HG02623 (cell line): ENCODE measurements at regions not wholly inside any gene's neighbourhood (a gene's known extent, or its start where the extent isn't known, plus 50 kb on each side); places are given as distances from the start of the nearest gene placed in this dataset.

Experiments
- ATAC-seq: cut with Tn5 transposase; IDR thresholded peaks from one replicate; pipeline ENCODE4 v1.9.1; 2021; ENCODE audit warnings: moderate library complexity; ENCODE audit not compliant: unreplicated experiment

DNA sequence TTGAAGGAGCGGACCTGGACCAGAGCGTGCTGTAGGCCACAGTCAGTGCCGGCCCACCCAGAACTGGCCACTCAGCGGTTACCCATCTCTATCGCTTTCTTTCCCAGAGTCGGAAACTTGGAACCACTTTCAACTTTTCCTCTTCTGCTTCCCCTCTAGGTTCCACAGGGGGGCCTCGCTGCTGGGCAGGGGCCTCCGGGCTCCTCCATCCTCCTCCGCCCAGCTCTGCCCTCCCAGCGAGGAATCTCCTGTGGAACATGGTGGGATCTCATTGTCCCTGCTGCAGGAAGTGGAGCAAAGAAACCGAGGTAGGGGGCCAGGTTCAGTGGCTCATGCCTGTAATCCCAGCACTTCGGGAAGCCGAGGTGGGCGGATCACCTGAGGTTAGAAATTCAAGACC lies 139.2 kb downstream of the ETS2 start:
- no peak for ATAC-seq

DNA sequence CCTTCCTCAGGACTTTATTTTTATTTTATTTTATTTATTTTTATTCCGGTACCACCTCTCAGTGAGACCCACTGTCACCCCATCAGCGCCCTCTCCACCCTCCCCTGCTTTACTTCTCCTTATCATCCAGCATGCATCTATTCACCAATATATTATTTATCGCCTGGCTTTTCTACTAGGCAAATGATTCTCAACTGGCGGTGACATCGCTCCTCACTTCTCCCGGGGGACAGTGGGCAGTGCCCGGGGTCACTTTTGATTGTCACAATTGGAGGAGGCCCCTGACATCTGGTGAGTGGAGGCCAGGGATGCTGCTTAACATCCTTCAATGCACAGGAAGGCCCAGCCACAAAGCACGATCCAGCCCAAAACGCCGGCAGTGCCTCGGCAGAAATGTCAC lies 138.7 kb downstream of the ETS2 start:
- ATAC-seq: no peak

DNA sequence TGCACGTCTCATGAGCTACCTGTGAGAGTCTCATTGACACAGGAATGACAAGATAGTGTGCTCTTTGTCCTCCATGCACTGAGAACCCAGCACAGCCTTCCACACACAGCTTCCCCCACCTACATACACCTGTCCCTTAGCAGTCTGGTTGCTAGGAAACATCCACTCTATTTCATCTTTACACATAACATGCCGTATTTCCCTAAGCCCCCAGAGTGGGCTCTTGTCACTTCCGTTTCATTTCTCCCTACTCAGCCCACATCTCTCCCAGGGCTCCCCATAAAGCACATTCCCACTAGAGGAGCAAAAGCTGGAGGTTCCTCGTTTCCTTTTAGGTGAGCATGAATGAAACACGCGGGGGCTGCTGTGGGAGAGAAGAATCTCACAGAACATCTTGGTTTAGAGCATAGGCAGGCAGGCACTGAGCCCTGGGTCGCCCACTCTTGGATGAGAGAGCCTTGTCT lies 137.1 kb downstream of the ETS2 start:
- ATAC-seq: no peak

DNA sequence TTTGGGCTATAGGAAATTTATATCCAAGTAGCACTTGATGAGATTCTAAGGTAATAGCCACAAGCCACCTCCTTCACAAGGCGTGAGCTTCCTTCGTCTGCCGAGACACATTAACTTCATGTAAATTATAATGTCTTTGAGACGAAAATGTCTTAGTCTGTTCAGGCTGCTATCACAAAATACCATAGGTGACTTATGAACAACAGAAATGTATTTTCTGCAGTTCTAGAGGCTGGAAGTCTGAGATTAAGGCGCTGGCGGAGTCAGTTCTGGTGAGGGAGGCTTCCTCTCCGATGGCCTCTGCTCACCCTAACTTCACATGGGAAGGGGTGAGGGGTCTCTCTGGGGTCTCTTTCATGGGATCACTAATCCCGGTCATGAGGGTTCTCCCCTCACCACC lies 133.0 kb downstream of the ETS2 start:
- no peak for ATAC-seq

DNA sequence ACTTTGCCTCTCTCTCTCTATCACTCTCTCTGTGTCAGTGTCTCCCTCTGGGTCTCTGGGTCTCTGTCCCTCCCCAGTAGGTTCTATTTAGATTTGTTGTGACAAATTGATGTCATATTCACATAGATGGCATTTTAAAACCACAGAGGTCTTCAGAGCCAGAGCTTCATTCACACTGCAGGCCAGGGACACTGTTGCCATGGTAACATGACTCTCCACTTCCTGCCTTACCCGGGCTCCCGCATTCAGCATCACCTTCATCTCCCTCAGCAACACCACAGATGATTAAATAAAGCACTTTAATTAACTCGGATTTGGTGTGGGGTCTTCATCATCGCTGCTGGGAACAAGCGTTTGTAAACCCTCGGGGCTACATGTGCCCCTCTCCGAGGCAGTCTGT lies 132.6 kb downstream of the ETS2 start:
- ATAC-seq: no peak

DNA sequence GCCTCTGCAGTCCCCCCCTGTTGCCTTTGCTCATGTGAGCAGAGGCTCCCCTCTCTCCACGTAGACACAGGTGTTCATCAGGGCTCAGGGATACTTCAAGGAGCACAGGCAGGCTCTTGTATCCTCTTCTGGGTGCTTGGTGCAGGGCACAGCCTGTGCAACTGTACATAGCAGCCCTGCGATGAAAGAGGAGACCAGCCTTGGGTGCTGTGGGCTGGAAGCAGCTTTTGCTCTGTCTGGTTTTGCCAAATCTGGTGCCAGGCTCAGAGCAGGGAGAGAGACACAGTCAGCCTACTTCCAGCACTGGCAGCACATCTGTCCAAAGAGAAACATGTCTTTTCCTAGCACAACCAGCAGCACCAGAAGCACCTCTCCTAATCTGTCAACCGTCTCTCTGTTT lies 132.1 kb downstream of the ETS2 start:
- no peak for ATAC-seq

DNA sequence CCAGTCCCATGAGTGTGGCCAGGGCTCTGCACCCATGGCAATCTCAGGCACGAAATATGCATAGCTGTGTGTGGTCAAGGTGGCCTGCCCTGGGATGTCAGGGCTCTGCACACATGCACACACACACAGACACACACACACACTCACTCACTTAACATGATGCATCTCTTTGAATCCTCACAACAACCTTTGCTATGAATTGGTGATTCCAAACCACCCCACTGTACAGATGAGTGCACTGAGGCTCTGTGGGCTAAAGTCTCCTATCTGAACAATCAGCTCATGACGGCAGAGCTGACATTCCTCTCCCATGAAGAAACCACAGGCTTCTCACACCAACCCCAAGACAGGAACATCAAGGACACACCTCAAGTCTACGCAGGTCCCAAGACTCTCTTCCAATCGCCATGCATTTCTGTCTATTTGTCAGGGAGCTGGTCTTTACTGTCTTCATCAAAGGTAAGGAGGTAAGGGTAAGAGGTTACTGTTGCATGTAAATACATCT lies 131.6 kb downstream of the ETS2 start:
- ATAC-seq: no peak

DNA sequence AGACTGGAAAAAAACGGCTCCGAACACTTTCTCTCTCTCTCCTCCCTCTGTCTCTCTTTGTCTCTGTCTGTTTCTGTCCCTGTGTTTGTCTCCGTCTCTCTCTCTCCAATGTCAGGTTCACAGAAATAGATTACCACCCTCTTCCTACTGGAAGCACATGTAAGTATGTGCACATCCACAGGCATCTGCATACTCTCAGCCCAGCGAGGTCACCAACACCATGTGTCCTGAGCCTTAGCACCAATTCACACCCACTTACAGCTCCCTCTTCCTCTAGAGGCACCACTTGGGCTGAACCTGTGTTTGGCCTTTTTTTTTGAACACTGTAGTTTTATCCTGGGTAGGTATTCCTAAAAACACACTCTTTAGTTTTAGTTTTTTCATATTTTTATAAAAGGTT lies 130.5 kb downstream of the ETS2 start:
- no peak for ATAC-seq

DNA sequence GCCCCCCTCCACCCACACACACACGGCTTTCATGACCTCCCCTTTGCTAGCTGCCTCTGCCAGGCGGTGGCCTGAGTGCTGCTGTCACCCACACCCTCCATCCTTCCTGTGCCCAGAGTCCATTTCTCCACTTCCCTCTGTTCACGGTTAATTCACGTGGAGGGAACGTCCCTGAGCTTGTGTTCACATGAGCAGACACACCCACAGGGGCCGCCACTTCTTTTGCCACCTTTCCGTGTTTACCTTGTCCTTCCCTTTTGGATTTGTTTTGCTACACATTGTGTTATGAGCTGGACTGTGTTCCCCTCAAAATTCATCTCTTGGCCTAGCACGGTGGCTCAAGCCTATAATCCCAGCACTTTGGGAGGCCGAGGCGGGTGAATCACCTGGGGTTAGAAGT lies 128.0 kb downstream of the ETS2 start:
- no peak for ATAC-seq

DNA sequence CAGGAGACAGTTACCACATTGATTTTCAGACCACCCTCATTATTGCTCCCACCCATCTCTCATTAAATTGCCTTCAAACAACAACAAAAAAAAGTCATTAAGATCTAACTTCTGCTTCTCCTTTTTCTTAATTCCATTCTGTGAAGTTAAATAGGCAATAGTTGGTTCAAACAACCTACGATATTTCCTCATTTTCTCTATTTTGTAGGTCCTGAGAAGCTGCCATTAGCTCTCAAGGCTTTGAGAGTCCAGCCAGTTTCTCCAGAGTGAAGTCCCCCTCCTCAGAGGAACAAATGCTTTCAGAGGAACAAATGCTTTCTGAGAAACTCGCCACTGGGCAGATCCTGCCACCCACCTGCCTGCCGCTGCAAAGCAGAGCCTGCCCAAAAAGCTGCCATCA lies 125.6 kb downstream of the ETS2 start:
- ATAC-seq: no peak

DNA sequence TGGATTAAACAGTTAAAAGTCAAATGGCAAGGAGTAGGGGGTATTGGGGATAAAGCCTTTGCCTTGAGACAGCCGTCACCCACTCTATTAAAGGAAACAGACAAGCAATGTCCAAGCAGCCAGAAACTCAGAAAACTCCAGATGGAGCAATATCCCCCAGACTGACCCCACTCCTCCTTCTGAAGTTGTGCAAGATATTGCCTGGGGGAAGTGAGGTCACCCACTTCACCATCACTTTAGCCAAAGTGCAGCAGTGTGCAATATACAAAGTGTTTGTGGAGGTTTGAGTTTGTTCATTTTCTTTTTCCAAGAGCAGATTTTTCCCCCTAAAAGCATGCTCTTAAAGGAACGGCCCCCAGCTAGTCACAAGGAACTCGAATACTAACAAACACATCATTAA lies 125.1 kb downstream of the ETS2 start:
- no peak for ATAC-seq

DNA sequence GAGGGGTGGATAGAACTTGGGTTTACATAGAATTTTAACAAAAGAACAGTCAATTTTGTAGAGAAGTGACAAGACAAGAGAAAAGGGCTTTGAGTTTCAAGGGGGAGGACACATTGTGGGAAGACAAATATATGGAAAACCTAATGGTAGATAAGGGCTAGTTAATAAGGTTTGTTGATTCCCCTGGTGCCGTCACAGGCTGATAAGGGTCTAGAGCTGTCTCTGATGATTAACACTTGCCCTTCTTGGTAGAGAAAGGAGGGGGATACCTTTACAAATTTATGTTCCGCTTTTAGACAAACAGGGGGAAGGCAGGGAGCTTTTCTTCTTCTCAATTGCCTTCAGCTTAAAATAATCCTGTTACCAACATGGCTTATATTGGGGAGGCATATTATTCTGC lies 124.3 kb downstream of the ETS2 start:
- ATAC-seq: no peak

DNA sequence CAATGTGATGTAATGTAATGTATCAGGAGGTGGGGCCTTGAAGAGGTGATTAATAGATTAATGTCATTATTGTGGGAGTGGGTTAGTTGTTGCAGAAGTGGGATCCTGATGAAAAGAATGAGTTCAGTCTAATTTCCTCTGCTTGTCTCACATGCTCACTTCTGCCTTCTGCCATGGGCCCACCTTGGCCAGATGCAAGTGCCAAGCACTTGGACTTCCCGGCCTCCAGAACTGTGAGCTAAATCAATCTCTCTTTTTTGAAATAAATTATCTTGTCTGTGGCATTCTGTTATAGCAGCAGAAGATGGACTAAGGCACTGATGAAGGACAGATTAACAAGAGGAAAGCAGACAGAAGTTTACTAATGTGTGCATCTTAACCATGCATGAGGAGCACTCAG lies 123.9 kb downstream of the ETS2 start:
- no peak for ATAC-seq

DNA sequence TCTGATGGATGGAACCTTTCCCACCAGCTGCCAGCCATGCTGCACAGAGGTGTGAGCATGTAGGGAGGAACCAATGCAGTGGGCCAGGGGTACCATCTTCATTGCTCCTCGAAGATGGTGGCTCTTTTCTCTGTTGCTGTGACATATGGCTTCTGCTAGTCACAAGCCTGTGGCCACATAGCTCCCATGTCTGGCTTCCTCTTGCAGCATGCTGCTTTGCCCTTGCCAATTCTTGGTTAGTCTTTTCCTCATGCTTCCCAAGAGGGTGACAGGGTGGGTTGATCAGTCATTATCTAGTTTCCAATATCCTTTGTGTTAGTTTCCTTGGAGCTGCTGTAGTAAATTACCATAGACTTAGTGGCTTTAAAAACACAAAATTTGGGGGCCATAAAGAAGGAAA lies 123.4 kb downstream of the ETS2 start:
- ATAC-seq: no peak

DNA sequence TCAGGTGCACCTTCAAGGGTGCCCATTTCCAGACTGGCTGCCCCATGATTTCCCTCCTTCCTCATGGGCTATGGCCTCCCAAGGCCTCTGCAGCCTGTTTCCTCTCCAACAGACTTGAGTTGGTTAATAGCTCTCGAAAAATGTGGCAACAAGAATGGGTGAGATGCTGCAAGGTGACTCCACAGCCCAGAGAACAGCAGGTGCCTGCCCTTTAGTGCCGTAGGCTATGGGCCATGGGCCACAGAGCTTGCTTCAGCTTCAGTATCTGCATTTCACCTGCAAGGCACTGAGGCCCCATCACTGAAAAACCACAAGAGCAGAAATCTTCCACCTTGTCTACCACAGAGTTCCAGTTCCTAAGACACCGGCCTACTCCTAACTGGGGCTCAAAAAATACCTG lies 122.0 kb downstream of the ETS2 start:
- ATAC-seq: no peak

DNA sequence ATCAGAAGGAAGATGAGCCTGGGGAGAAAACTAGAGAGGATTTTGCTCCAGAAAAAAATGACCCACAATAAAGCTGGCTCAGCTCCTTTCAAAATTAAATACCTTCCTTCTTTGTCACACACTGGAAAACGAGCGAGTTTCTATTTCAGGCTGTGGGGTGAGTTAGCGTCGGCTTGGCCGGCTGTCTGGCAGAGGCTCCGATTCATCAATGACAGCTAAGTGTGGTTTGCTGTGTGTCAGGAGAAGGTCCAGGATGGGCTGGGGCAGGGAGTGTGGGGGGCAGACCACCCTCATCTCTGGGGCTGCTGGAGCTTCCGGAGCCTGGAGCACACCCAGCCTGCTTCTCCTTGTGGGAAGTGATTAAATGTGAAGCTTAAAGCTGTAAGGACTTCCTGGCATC lies 120.2 kb downstream of the ETS2 start:
- ATAC-seq: no peak

DNA sequence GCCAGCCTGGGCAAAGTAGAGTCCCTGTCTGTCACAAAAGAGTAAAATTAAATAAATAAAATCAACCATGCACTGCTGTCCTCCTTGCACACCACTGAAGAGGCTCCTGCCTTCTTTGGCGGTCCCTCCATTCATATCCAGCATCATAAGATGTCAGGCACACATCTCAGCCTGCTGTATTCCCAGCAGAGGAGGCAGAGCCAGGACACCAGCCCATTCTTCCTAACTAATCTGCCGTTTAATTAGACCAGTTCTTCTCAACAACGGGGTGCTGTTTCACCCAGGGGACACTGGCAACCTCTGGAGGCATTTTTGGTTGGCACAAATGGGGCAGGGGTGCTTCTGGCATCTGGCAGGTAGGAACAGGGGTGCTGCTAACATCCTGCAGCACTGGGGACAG lies 119.7 kb downstream of the ETS2 start:
- ATAC-seq: no peak

DNA sequence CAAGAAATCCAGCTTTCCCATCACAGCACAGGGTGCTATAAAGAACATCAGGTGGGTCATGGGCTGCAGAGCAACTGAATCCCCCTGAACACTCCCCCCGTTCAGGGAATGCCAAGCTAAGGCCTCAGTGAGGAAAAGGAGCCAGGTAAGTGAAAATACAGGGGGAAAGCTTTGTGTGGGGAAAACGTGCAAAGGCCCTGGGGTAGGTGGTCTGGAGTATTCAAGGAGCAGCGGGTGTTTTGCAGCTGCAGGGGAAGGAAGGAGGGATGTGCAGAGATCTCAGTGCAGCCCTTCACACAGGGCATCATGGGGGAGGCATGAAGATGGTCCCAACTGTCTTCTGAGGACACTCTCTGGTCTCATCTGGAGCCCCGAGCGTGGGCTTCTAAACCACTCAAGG lies 119.2 kb downstream of the ETS2 start:
- ATAC-seq: no peak

DNA sequence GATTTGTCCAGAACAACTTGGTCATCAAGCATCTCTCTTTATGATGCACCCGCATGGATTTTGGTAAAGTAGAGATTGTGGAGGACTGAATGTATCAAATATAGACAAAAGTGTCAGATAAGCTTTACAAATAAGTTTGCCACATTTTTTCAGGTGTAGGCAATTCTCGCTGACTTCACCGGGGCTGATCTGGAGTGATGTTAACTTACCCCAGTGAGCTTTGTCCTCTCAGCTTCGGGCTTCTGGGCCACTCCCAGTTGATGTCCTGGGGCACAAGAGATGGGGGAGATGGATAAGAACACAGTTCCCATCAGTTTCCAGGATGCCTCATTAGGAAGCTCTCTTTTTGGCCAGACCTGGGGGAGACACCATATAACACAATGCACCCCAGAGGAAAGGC lies 117.7 kb downstream of the ETS2 start:
- no peak for ATAC-seq

DNA sequence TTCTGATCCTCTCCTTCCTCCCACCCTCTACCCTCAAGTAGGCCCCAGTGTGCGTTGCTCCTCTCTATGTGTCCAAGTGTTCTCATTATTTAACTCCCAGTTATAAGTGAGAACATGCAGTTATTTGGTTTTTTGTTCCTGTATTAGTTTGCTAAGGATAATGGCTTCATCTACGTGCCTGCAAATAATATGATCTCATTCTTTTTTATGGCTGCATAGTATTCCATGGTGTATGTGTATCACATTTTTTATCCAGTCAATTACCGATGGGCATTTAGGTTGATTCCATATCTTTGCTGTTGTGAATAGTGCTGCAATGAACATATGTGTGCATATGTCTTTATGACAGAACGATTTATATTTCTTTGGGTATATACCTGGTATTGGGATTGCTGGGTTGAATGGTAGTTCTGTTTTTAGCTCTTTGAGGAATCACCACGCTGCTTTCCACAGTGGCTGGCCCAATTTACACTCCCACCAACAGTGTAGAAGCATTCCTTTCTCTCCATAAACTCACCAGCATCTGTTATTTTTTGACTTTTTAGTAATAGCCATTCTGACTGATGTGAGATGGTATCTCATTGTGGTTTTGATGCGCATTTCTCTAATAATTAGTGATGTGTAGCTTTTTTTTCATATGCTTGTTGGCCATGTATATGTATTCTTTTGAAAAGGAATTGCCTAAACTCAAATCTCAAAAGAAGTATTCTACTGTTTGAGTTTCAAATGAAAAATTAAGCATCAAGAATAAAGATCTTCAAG lies 116.9 kb downstream of the ETS2 start:
- no peak for ATAC-seq

DNA sequence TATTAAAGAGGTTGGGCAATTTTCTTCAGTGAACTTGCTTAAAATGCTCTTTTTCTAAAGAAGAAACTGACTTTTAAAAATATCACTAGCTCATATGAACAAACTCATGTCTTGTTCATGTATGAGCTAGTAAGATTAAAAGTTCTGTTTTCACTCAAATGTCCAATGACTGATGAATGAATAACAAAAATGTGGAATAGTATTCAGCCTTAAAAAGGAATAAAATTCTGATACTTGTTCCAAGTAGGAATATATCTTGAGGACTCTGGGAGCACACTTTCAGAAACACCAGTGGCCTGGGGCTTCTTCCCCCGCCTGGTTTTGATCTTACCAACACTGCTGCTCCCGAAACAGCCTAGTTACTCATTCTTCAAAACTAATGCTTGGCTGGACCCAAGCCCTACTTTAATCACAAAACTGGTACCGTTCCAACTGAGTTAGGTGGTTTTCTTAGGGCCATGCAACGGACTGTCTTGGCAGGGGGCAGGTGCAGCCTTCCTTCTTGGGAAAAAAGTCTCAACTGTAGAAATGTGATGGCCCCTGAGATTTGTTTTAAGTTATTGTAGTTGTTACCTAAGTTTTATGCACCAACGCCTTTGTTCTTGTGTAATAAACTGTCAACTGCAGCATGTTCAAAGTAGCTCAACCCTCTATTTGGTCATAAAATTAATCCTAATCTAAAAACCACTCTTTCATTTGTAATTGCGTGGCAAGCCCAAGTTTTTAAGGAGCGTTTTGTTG lies 116.0 kb downstream of the ETS2 start:
- ATAC-seq: no peak

DNA sequence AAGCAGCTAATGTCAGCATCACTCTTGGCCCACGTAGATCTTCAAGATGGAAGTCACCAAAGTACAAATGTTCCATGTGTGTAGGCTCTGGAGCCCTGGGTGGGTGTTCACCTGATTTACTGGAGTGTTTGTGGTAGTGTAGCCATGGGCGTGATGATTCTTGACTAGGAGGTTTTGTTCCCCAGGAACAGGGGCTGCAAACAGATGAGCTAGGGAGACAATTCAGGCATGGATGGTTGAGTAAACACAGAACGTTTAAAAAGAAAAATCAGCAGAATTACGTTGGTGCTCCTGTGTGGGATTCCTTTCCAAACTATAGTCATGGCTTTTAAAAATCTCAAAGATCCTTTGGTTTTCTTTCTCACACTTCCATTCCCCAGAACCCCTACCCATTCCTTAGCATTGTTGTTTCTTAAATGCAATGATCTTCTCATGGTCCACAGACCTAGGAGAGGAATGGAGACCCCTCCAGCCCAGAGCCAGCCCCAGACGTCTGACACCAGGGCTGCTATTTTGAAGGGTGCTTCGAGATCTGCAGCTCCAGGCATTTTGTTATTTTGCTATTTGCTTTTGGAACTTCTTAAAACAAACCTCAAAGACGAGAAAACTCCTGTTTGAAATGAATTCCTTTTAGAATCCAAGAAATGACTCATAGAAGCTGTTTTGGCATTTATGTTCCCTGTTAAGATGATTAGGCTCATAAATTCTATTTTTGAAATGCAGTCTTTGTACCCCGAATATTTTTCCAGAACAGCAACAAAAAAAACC lies 115.1 kb downstream of the ETS2 start:
- no peak for ATAC-seq
